ENCODE measurements at regions not wholly inside any gene's neighbourhood (a gene's known extent, or its start where the extent isn't known, plus 50 kb on each side); places are given as distances from the start of the nearest gene placed in this dataset.

- TF ChIP-seq, protein P1, sequence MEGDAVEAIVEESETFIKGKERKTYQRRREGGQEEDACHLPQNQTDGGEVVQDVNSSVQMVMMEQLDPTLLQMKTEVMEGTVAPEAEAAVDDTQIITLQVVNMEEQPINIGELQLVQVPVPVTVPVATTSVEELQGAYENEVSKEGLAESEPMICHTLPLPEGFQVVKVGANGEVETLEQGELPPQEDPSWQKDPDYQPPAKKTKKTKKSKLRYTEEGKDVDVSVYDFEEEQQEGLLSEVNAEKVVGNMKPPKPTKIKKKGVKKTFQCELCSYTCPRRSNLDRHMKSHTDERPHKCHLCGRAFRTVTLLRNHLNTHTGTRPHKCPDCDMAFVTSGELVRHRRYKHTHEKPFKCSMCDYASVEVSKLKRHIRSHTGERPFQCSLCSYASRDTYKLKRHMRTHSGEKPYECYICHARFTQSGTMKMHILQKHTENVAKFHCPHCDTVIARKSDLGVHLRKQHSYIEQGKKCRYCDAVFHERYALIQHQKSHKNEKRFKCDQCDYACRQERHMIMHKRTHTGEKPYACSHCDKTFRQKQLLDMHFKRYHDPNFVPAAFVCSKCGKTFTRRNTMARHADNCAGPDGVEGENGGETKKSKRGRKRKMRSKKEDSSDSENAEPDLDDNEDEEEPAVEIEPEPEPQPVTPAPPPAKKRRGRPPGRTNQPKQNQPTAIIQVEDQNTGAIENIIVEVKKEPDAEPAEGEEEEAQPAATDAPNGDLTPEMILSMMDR (IDR thresholded peaks at IDR 0.05; ENCODE audit: extremely low read depth in 1 of 2, insufficient read depth in 1 of 2, low read depth in 1 of 2, low read length in 2 of 2), result no peak
- no peak for TF ChIP-seq POLR2AphosphoS5 (IDR thresholded peaks at IDR 0.05; ENCODE audit: insufficient read depth, low read depth, low read length)
- TF ChIP-seq MYC (IDR thresholded peaks at IDR 0.05; ENCODE audit: low read depth, low read length), result no peak
- no peak for TF ChIP-seq EZH2 (IDR thresholded peaks at IDR 0.05; ENCODE audit: borderline replicate concordance, low read depth, low read length, severe bottlenecking)
- TF ChIP-seq JUN (IDR thresholded peaks at IDR 0.05; ENCODE audit: borderline replicate concordance, insufficient read depth, insufficient read length, low read depth), result no peak
Measured at GRCh38 chr12:43095669-43096280, 456.2 kb downstream of the ADAMTS20 start.

Measured in endothelial cell of umbilical vein (primary cell).